HG03139 (cell line): ENCODE measurements at regions not wholly inside any gene's neighbourhood (a gene's known extent, or its start where the extent isn't known, plus 50 kb on each side); places are given as distances from the start of the nearest gene placed in this dataset.

ENCODE experiments used
- ATAC-seq: cut with Tn5 transposase; IDR thresholded peaks from one replicate; pipeline ENCODE4 v1.9.1; 2021; ENCODE audit not compliant: unreplicated experiment

- ATAC-seq = no peak
Measured at GRCh38 chr6:122042960-122043735, 356.3 kb upstream of the HSF2 start.

GRCh38 chr6:122048570-122048969, 350.9 kb upstream of the HSF2 start:
- no peak for ATAC-seq

- no peak for ATAC-seq
Measured at GRCh38 chr6:122049341-122049740, 350.1 kb upstream of the HSF2 start.

- no peak for ATAC-seq
Measured at GRCh38 chr6:122050242-122050755, 349.2 kb upstream of the HSF2 start.

- no peak for ATAC-seq
Measured at GRCh38 chr6:122052346-122052900, 347.0 kb upstream of the HSF2 start.

GRCh38 chr6:122059918-122060317, 339.5 kb upstream of the HSF2 start:
- no peak for ATAC-seq

- ATAC-seq = no peak
Measured at GRCh38 chr6:122061855-122062254, 337.6 kb upstream of the HSF2 start.

- ATAC-seq = no peak
Measured at GRCh38 chr6:122063076-122063475, 336.4 kb upstream of the HSF2 start.

GRCh38 chr6:122063761-122064160, 335.7 kb upstream of the HSF2 start:
- no peak for ATAC-seq

- no peak for ATAC-seq
Measured at GRCh38 chr6:122066200-122066599, 333.3 kb upstream of the HSF2 start.

GRCh38 chr6:122068291-122068769, 331.1 kb upstream of the HSF2 start:
- ATAC-seq = no peak

- ATAC-seq = no peak
Measured at GRCh38 chr6:122069932-122070331, 329.5 kb upstream of the HSF2 start.

- ATAC-seq = no peak
Measured at GRCh38 chr6:122072014-122072647, 327.3 kb upstream of the HSF2 start.

GRCh38 chr6:122075084-122075838, 324.2 kb upstream of the HSF2 start:
- ATAC-seq = no peak

GRCh38 chr6:122075917-122076316, 323.5 kb upstream of the HSF2 start:
- ATAC-seq = no peak

- ATAC-seq = no peak
Measured at GRCh38 chr6:122077603-122078002, 321.8 kb upstream of the HSF2 start.

- no peak for ATAC-seq
Measured at GRCh38 chr6:122078481-122078880, 321.0 kb upstream of the HSF2 start.

GRCh38 chr6:122079916-122080315, 319.5 kb upstream of the HSF2 start:
- no peak for ATAC-seq

- no peak for ATAC-seq
Measured at GRCh38 chr6:122081921-122082320, 317.5 kb upstream of the HSF2 start.

- no peak for ATAC-seq
Measured at GRCh38 chr6:122082370-122082769, 317.1 kb upstream of the HSF2 start.

- ATAC-seq = no peak
Measured at GRCh38 chr6:122092366-122092765, 307.1 kb upstream of the HSF2 start.
